Large intestine (tissue), 3 donors: ENCODE measurements at regions not wholly inside any gene's neighbourhood (a gene's known extent, or its start where the extent isn't known, plus 50 kb on each side); places are given as distances from the start of the nearest gene placed in this dataset.

Source experiments
- DNase-seq, 2 donors: peaks; one replicate each; pipeline versions ENCODE4 v3.0.0 to v3.0.0-alpha.2; 2013
- H3K27ac ChIP-seq: one replicate; pipeline ENCODE4 v1.5.1; 2013; ENCODE audit warnings: low read length
- H3K27me3 ChIP-seq: 2 replicates; pipeline ENCODE4 v1.6.1; 2013; ENCODE audit warnings: low read length; ENCODE audit not compliant: control insufficient read depth, insufficient read depth
- H3K36me3 ChIP-seq: 2 replicates; pipeline ENCODE4 v1.6.1; 2013; ENCODE audit warnings: low read length; ENCODE audit not compliant: control insufficient read depth, insufficient read depth
- H3K4me1 ChIP-seq: one replicate; pipeline ENCODE4 v1.6.1; 2013; ENCODE audit warnings: low read length; ENCODE audit not compliant: control insufficient read depth, insufficient read depth
- H3K4me3 ChIP-seq: one replicate; pipeline ENCODE4 v1.5.1; 2013; ENCODE audit warnings: low read length
- H3K9me3 ChIP-seq: one replicate; pipeline ENCODE4 v1.6.1; 2013; ENCODE audit warnings: mild to moderate bottlenecking, low read depth, low read length, moderate library complexity; ENCODE audit not compliant: control insufficient read depth
- WGBS: methylation state at CpG from one replicate; pipeline ENCODE4 v1.1.5; 2013; ENCODE audit warnings: low lambda C conversion rate; ENCODE audit not compliant: insufficient coverage; 5-methylcytosine and 5-hydroxymethylcytosine counted together

GRCh38 chr15:26439681-26440080 lies 333.2 kb downstream of the GABRB3 start:
- no CpG with 5 or more reads among the region's 3 CpGs for WGBS
- Histone ChIP-seq H3K36me3 (no peaks in the 10 kb centered on the region), H3K4me3 (no peak overlapping the region), H3K9me3 (no peaks in the 10 kb centered on the region), H3K27me3 (no peaks in the 10 kb centered on the region), H3K27ac (no peak overlapping the region), H3K4me1 (no peaks in the 10 kb centered on the region)
- no peak for DNase-seq

DNA sequence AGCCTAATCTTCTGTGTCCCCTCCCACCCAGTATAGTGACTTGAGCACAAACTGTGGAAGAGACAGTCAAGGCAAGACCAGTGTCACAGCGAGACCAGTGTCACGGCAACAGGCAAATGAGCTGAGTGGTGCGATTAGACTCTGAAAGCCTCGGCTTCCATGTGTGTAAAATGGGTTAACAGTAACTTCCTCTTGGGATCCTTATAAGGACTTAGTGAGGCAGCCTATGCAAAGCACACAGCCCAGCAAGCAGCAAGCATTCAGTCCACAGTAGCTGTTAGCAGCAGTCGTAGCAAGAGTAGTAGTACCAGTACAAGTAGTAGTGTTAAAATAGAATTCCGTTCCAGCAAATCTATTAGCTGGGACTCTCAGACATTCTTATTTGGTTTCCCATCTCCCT lies 334.1 kb downstream of the GABRB3 start:
- Histone ChIP-seq H3K27me3 (no peaks in the 10 kb centered on the region), H3K9me3 (no peaks in the 10 kb centered on the region), H3K4me3 (no peak overlapping the region), H3K27ac (no peak overlapping the region), H3K4me1 (no peaks in the 10 kb centered on the region), H3K36me3 (no peaks in the 10 kb centered on the region)
- DNase-seq: no peak
- WGBS: no CpG with 5 or more reads among the region's 6 CpGs

DNA sequence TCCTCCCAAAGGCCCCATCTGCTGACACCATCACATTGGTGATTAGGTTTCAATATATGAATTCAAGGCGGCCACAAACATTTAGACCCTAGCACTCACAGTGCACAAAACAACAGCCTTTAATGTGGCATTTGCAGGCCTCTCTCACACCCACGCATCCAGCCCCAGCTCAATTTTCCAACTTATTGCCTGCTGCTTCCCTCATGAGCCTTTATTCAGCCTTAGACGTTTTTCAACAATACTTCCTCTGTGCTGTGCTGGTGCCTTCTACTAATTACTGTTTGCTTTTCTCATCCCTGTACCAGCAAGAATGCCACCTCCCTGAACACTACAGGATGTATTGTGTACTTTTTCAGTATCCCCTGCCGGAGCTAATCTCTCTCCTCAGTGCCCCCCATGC lies 334.6 kb downstream of the GABRB3 start:
- no peak for DNase-seq
- no peak overlapping the region for H3K27ac ChIP-seq
- WGBS: no CpG with 5 or more reads among the region's 4 CpGs
- no peaks in the 10 kb centered on the region for H3K9me3 ChIP-seq
- no peak overlapping the region for H3K4me3 ChIP-seq
- no peaks in the 10 kb centered on the region for H3K27me3 ChIP-seq
- H3K4me1 ChIP-seq: no peaks in the 10 kb centered on the region
- no peaks in the 10 kb centered on the region for H3K36me3 ChIP-seq

- no CpG with 5 or more reads among the region's 5 CpGs for WGBS
- no peak overlapping the region for H3K4me3 ChIP-seq
- no peaks in the 10 kb centered on the region for H3K9me3 ChIP-seq
- H3K27me3 ChIP-seq: no peaks in the 10 kb centered on the region
- no peaks in the 10 kb centered on the region for H3K36me3 ChIP-seq
- no peak for DNase-seq
- no peaks in the 10 kb centered on the region for H3K4me1 ChIP-seq
- no peak overlapping the region for H3K27ac ChIP-seq
Measured at GRCh38 chr15:26433818-26434217, 339.0 kb downstream of the GABRB3 start.

GRCh38 chr15:26433060-26433459 lies 339.8 kb downstream of the GABRB3 start:
- Histone ChIP-seq H3K27me3 (no peaks in the 10 kb centered on the region), H3K27ac (no peak overlapping the region), H3K9me3 (no peaks in the 10 kb centered on the region), H3K4me3 (no peak overlapping the region), H3K36me3 (no peaks in the 10 kb centered on the region), H3K4me1 (no peaks in the 10 kb centered on the region)
- no peak for DNase-seq
- 83% methylated on average over 1 of the region's 2 CpGs for WGBS

DNA sequence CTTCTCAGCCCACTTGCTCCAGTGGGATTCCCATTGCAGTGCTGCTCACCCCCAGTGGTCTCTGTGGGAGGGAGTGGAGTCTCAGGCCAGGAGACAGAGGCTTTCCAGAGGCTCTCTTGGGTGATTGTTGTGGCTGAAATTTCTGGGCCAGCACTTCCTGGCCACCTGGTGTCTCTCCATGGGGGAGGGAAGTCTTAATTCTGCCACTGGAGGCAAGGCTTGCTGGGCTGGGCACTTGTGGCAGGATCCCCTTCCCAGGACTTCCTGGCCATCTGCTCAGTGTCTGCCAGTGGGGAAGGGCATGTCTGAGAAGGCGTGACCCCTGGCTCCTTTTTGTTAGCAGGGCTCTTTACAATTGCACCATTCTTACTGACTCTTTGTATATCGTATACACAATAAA lies 351.8 kb downstream of the GABRB3 start:
- Histone ChIP-seq H3K4me1 (no peaks in the 10 kb centered on the region), H3K27me3 (no peaks in the 10 kb centered on the region), H3K9me3 (no peaks in the 10 kb centered on the region), H3K36me3 (no peaks in the 10 kb centered on the region), H3K4me3 (no peak overlapping the region), H3K27ac (no peak overlapping the region)
- 80% methylated on average over 1 of the region's 2 CpGs for WGBS
- DNase-seq: no peak

DNA sequence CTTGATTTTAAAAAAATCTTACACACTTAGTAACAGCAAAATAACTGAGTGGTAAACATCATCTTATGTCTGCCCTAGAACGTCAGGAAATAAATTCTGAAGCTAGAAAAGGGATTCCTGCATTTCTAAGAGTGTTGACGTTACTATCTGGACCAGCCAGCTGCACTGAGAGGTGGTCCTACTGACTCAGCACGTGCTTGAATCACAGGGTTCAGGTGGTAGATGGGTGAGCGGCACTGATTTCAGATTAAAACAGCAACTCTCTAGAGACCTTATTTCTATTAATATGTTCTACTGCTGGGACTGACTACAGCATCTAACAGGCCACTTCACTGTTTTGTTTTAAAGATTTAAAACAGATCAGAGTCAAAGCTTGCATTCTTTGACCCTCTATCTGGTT lies 377.2 kb downstream of the GABRB3 start:
- Histone ChIP-seq H3K36me3 (no peaks in the 10 kb centered on the region), H3K4me1 (no peaks in the 10 kb centered on the region), H3K4me3 (no peak overlapping the region), H3K9me3 (no peaks in the 10 kb centered on the region), H3K27me3 (no peaks in the 10 kb centered on the region), H3K27ac (no peak overlapping the region)
- no peak for DNase-seq
- no CpG with 5 or more reads among the region's 4 CpGs for WGBS

DNA sequence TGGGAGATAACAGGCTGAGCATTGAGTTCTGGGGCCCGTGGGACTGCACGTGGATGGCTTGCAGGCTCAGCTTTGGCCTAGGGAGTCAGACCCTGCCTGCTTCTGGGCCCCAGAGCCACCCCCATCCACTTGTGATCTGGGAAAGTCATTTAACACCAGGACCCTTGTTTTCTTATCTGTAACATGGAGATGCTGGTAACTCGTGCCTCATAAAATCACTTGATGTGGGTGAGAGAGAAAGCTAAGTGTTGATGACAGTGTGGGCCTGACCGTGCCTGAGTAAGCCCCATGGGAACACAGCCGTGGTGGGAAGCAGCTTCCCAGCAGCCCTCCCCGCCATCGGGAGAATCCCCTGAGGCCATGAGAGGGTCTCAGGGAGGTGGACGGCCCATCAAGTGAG lies 378.1 kb downstream of the GABRB3 start:
- no peaks in the 10 kb centered on the region for H3K36me3 ChIP-seq
- no CpG with 5 or more reads among the region's 8 CpGs for whole genome bisulfite sequencing
- H3K27me3 ChIP-seq: no peaks in the 10 kb centered on the region
- DNase-seq: no peak
- no peak overlapping the region for H3K27ac ChIP-seq
- no peaks in the 10 kb centered on the region for H3K9me3 ChIP-seq
- no peak overlapping the region for H3K4me3 ChIP-seq
- H3K4me1 ChIP-seq: no peaks in the 10 kb centered on the region

- H3K4me1 ChIP-seq: no peaks in the 10 kb centered on the region
- H3K9me3 ChIP-seq: no peaks in the 10 kb centered on the region
- H3K4me3 ChIP-seq: no peak overlapping the region
- no CpG with 5 or more reads among the region's 2 CpGs for WGBS
- H3K36me3 ChIP-seq: no peaks in the 10 kb centered on the region
- H3K27ac ChIP-seq: no peak overlapping the region
- no peak for DNase-seq
- no peaks in the 10 kb centered on the region for H3K27me3 ChIP-seq
Measured at GRCh38 chr15:26392956-26393355, 379.9 kb downstream of the GABRB3 start.

GRCh38 chr15:26391567-26392194 lies 381.2 kb downstream of the GABRB3 start:
- H3K36me3 ChIP-seq: no peaks in the 10 kb centered on the region
- H3K9me3 ChIP-seq: no peaks in the 10 kb centered on the region
- H3K27me3 ChIP-seq: no peaks in the 10 kb centered on the region
- H3K4me1 ChIP-seq: no peaks in the 10 kb centered on the region
- no peak overlapping the region for H3K27ac ChIP-seq
- no peak overlapping the region for H3K4me3 ChIP-seq
- no peak for DNase-seq
- WGBS: 20% methylated on average over 2 of the region's 5 CpGs

- H3K27me3 ChIP-seq: no peaks in the 10 kb centered on the region
- DNase-seq: no peak
- H3K4me3 ChIP-seq: no peak overlapping the region
- H3K36me3 ChIP-seq: no peaks in the 10 kb centered on the region
- H3K4me1 ChIP-seq: no peaks in the 10 kb centered on the region
- H3K9me3 ChIP-seq: no peaks in the 10 kb centered on the region
- 94% methylated on average over 3 of the region's 8 CpGs for WGBS
- no peak overlapping the region for H3K27ac ChIP-seq
Measured at GRCh38 chr15:26382444-26383072, 390.3 kb downstream of the GABRB3 start.
